GM19467 (cell line): ENCODE measurements at regions not wholly inside any gene's neighbourhood (a gene's known extent, or its start where the extent isn't known, plus 50 kb on each side); places are given as distances from the start of the nearest gene placed in this dataset.
"Not testable (repeated sequence)": the region's sequence is repeated elsewhere in the genome, so short reads cannot be mapped to it uniquely, and the experiment has no call there.

Experiments
- ATAC-seq: cut with Tn5 transposase; IDR thresholded peaks from one replicate; pipeline ENCODE4 v1.9.1; 2021; ENCODE audit warnings: mild to moderate bottlenecking, moderate library complexity; ENCODE audit not compliant: unreplicated experiment

DNA sequence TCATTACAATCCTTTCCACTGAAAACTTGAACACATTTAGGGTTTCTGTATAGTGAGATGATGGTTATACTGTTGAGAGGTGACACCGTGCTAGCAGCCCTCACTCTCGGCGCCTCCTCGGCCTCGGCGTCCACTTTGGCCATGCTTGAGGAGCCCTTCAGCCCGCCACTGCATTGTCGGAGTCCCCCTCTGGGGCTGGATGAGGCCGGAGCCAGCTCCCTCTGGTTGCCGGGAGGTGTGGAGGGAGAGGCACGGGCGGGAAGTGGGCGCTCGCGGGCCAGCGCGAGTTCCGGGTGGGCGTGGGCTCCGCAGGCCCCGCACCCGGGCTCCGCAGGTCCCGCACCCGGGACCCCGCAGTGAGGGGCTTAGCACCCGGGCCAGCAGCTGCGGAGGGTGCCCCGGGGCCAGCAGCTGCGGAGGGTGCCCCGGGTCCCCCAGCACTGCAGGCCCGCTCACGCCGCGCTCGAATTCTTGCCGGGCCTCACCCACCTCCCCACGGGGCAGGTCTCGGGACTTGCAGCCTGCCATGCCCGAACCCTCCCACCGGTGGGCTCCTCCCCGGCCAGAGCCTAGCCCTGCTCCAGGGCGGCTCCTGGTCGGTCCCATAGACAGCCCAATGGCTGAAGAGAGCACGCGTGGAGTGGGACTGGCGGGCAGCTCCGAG is 145.9 kb upstream of the ZNF608 start:
- ATAC-seq = no peak

DNA sequence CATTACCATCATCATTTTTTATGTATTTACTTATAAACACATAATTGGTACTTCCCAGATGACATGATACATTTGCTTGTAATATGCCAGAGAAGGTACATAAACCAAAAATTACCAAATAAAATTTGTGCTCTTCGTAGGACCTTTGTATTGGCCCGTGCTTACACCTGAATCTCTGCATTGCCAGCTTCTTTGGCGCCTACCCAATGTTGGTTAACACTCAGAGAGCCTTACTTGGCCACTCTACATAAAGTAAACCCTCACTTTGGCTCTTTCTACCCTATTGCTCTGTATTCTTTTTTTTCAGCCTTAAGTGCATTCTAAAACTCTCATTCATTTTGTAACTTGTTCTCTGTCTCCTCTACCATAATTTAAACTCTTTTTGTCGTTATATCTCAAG is 148.1 kb upstream of the ZNF608 start:
- no peak for ATAC-seq

- ATAC-seq = no peak
These were observed 148.8 kb upstream of the ZNF608 start for GRCh38 chr5:124895236-124895635.

GRCh38 chr5:124901081-124901480 is 154.6 kb upstream of the ZNF608 start:
- no peak for ATAC-seq

DNA sequence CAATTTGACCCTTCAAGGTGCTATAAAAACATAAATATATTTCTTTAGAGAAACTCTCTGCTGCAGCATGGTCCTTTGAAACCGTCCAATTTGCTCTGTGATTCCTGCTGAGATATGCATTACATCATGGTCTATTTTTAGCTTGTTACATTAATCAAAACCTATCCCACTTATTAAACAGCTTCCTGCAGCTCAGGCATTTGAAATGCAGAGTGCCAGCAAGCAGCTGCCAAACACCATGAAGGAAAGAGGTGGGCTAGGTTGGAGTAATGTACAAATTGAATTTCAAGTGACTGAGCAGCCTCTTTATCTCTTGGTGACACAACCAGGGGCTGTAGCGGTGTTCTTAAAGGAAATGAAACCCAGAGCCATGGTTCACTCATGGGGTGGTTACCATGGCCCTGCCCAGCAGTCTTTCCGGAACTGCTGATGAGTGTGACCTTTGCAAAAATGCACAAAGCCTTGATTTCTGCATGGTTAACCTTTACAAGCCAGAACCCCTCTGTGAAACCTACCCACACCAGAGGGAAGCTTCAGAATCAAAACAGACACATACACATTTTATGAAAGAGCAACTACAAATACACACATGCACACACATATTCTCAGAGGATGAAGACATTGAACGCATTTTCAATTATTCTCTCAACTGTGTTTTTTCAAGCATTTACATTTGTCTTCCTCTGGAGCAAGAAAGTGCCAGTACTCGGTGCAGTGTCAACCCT is 155.8 kb upstream of the ZNF608 start:
- peak; percentile 99 for ATAC-seq

- no peak for ATAC-seq
These were observed 159.1 kb upstream of the ZNF608 start for GRCh38 chr5:124905256-124906130.

DNA sequence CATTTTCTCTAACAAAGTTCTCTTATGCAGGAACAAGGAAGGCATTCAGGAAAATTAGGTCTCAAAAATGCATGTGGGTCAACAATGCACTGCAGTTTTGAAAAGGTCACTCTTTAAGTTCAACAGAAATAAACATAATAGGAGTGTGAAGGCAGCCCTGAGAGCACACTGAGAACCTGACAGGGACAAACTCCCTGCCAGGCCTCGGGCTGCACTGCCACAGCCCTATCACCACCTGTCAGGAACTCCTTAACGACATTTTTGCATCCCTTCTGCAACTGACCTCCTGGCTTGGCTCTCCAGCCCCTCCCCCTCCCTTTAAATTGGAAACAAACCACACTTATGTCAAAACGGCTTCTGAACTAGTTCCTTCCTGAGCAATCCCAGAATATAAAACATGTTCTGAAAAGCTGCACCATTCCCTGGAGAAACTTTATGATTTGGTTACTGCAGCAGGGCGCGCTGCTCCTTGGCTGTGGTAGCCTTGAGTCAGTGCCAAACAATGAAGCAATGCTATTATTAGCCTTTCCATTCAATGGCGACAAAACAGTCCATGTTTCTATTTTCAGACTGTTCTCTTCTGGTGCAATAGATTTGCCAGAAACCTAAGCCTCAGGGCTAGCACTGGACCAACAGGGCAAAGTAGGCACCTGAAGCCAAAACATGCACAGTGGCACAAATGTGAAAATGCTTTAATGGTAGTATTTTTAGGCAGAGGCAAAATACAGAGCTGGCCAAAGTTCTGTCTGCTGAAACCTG is 160.1 kb upstream of the ZNF608 start:
- ATAC-seq = no peak

DNA sequence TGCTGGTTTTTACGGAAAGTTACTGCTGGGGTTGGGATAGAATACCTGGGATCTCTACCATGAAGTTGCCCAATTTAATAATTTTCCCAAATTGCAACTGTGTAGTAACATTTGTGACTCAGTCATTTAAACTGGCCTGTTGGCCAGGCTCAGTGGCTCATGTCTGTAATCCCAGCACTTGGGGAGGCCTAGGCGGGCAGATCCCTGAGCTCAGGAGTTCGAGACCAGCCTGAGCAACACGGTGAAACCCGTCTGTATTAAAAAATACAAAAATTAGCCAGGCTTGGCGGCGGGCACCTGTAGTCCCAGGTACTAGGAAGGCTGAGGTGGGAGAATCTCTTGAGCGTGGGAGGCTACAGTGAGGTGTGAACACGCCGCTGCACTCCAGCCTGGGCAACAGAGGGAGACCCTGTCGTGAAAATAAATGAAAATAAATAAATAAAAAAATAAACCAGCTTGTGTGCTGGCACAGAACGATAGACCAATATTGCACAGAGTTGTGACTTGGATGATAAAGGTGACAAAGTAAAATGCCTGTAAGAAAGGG is 160.7 kb upstream of the ZNF608 start:
- ATAC-seq = no peak

DNA sequence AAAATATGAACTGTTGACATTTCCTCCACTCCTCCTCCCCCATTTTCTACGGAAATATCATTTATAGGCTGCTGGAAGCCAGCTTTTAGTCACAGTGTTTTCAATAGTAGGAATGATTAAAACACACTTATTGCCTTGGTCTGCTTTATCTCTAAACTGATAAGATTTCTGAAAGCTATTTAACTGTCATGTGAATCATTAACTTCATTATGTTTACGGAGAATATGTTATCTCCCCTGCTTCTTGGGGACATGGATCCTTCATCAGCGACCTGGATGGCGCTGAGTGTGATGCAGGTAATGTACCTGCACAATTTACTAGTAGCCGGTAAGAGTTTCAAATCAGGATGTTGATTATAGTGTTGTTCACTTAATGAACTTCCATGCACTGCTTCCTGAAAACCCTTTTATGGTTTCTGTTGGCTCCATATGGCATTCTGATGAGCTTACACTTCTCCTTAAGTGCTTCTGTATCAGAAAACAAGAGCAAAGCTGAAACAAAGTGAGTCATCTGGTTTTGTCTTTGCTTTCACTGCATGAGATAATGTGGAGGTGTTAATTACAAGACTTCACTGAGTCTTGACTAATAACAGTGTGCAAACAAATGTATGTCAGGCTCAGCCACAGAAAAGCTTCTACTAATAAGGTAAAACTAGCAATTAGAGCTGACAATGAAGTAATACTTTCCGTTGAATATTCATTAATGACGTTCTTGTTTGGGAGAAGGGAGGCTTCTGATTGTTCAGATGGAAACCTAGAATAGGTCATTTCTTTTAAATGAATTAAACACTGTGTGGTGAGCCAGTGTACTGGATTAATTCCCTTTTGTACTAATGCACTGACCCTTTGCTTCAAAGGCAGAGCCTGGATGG is 162.4 kb upstream of the ZNF608 start:
- peak; percentile 78 for ATAC-seq

DNA sequence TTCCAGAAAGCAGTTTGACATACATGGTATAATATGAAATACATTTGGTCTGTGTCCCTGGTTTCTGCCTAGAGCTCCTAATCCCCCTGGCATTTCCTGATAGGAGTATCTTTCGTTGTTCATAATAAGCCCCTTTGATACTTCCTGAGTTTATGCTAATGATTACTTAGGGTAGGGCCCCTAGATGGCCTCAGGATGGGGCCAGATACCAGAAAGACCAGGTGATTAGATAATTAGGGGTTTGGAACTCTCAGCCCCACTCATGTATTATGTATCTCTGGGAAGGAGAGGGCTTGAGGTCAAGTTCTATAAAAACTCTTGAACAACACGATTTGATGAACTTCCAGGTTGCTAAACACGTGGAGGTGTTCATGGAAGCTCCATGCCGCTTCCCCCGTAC is 163.3 kb upstream of the ZNF608 start:
- ATAC-seq = no peak

DNA sequence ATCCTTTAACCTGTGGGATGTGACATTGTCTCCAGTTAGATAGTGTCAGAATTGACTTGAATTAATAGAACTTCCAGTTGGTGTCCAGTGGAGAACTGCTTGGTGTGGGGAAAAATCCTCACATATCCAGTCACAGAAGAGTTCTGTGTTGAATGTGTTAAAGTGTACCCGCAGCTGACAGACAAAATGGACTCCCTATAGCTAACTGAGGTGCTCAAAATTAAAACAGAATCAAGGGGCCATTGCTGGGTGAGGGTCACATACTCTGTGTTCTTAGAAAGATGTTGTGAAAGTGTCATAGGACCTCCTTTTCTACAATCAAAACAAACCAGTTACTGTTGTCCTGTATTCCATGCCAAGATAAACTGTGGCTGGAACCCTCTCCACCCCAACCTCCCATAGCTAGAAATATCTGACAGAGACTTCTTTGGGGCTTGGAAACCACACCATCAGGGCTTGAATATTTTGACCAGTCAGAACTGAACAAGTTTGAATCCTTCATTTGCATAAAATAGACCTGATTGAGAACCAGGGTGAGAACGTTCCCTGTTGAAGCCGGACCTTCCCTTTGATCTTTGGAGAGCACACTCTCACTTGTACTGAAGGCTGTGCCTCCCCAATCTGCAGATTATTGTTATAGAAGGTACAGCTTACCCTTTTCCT is 164.0 kb upstream of the ZNF608 start:
- ATAC-seq = no peak

GRCh38 chr5:124912638-124913328 is 166.3 kb upstream of the ZNF608 start:
- no peak for ATAC-seq

- ATAC-seq = no peak
These were observed 166.9 kb upstream of the ZNF608 start for GRCh38 chr5:124913329-124913653.

- ATAC-seq = not testable (repeated sequence)
These were observed 169.9 kb upstream of the ZNF608 start for GRCh38 chr5:124916313-124916712.

DNA sequence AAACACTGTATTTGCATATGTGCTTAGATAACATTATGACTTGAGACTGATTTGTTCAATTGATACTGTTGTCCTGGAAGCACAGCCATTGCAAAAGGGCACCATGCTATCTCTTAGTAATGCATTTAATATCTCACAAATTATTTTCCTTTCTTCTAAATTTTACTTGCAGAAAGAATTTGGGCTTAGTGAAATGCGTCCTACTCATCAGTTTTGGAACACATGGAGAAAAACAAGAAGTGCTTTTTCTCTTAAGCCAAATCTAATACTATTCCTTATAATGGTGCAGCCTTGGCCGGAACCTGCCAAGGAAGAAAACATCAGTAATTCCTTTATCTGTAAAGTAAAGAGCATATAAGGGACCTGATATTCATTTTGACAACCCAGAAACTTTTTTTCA is 172.2 kb upstream of the ZNF608 start:
- ATAC-seq = no peak

DNA sequence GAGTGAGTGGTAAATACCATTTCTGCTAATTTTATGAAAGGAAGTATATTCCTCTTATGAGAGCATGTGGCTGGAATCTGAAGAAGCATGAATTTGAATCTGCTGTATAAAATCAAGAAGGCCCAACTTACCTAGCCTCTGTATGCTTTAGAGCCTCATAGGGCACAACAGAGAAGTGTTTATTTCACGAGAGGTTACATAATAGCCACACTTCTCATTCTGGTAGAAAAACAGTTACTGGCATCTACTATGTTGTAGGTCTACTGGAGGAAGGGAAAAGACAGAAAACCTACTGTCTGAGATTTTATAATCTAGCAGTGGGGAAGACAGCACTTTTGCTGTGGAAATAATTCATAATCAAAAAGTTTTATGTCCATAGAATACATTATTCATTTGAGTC is 172.6 kb upstream of the ZNF608 start:
- ATAC-seq = no peak

GRCh38 chr5:124919747-124920525 is 173.5 kb upstream of the ZNF608 start:
- ATAC-seq = no peak
